PC-9 (cell line): ENCODE measurements at regions not wholly inside any gene's neighbourhood (a gene's known extent, or its start where the extent isn't known, plus 50 kb on each side); places are given as distances from the start of the nearest gene placed in this dataset.

ENCODE experiments used
- CTCF ChIP-seq: fragments of 200-600 bp; sonication (generic); conservative IDR thresholded peaks from 2 replicates; pipeline ENCODE4 v1.6.1; 2017; ENCODE audit warnings: mixed run types, antibody characterized with exemption, mild to moderate bottlenecking, moderate library complexity
- EZH2 ChIP-seq: fragments of 200-600 bp; sonication (generic); IDR thresholded peaks from 2 replicates; pipeline ENCODE4 v1.8.0; 2017; ENCODE audit warnings: antibody characterized with exemption, low read depth

GRCh38 chr13:109917422-109917821 lies 131.0 kb upstream of the IRS2 start:
- TF ChIP-seq CTCF (no peak), EZH2 (no peak)
